Vagina (tissue), 2 donors: ENCODE measurements at regions not wholly inside any gene's neighbourhood (a gene's known extent, or its start where the extent isn't known, plus 50 kb on each side); places are given as distances from the start of the nearest gene placed in this dataset.

Source experiments
- CTCF ChIP-seq, 3 experiments: fragments of 450-650 bp in 2 of 3; fragments of 200-600 bp in 1 of 3; sonication (generic) in 1 of 3; IDR thresholded peaks; one replicate each; pipeline ENCODE4 v1.5.1; 2017 to 2019; ENCODE audit warnings: antibody characterized with exemption in 3 of 3, mild to moderate bottlenecking in 2 of 3, moderate library complexity in 2 of 3
- POLR2A ChIP-seq, 2 donors: fragments of 450-650 bp; IDR thresholded peaks; one replicate each; pipeline ENCODE4 v1.6.1; 2017; ENCODE audit warnings: antibody characterized with exemption in 2 of 2, mild to moderate bottlenecking in 2 of 2, moderate library complexity in 2 of 2
- POLR2AphosphoS5 ChIP-seq, 2 donors: sonication (generic); formaldehyde crosslinking; IDR thresholded peaks; one replicate each; pipeline ENCODE4 v1.9.0; 2017; ENCODE audit warnings: antibody characterized with exemption in 2 of 2, mild to moderate bottlenecking in 2 of 2, low read depth in 1 of 2; ENCODE audit not compliant: insufficient read depth in 1 of 2

GRCh38 chr2:46836295-46837111, 79.1 kb downstream of the MCFD2 start:
- TF ChIP-seq CTCF (IDR thresholded peaks at IDR 0.05) (no peak), POLR2A (IDR thresholded peaks at IDR 0.05) (no peak), POLR2AphosphoS5 (IDR thresholded peaks at IDR 0.05; ENCODE audit: insufficient read depth in 1 of 2, low read depth in 1 of 2) (no peak)
